ENCODE measurements at regions not wholly inside any gene's neighbourhood (a gene's known extent, or its start where the extent isn't known, plus 50 kb on each side); places are given as distances from the start of the nearest gene placed in this dataset.

DNA sequence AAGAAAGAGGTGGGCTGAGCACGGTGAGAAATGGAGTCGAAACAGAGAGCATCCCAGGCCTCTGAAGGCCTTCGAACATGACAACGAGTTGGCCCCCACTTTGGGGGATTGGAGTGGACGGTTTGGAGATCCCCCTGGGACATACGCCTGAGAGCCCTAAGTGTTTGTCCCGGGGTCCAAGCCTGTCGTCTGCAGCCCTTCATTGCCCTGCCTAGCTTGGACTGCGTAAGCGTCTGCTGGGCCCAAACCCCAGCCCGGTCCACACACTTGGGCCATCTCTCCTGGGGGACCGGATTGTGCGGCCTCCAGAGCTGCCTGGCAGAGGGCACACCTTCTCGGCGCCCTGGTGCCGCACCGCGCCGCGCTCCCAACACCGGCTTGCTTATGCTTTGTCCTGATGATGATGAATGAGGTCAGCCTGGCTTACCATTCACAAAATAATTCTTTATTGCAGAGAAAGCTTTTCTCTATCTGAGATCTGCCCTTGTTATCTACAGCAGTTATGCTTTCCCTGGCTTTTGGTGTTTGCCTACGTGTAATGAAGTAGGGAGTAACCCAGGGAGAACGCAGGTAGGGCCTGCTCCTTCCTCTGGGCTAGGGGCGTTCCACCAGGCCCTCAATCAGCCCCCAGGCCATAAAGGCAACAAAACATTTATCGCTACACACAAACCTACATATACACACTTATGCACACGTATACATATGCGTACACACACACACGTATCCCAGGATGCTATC lies 85.9 kb upstream of the PPARA start:
- no peak for TF ChIP-seq EGR1 (IDR thresholded peaks at IDR 0.05)
- TF ChIP-seq, protein P1, sequence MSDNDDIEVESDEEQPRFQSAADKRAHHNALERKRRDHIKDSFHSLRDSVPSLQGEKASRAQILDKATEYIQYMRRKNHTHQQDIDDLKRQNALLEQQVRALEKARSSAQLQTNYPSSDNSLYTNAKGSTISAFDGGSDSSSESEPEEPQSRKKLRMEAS (IDR thresholded peaks at IDR 0.05) = no peak
